ENCODE measurements at regions not wholly inside any gene's neighbourhood (a gene's known extent, or its start where the extent isn't known, plus 50 kb on each side); places are given as distances from the start of the nearest gene placed in this dataset.

DNA sequence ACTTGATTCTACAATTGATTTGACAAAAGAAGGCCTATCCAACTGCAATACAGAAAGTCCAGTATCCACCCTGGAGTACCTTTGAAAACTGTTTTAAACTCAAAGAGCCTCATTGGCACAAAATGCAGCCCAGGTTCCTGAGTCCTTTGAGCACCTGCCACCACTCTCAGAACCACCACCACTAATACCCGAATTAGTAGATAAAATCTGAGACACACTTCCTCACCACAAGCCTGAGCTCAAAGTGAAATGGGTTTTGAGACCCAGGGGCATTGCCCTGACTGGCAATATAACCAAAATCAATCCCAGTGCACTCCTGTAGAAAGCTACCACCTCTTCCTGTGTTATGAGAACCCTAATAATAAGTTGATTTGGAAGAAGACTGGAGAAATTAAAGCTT, 215.7 kb downstream of the CSNK2A3 start:
- no peak for DNase-seq (ENCODE audit: low spot score)

DNA sequence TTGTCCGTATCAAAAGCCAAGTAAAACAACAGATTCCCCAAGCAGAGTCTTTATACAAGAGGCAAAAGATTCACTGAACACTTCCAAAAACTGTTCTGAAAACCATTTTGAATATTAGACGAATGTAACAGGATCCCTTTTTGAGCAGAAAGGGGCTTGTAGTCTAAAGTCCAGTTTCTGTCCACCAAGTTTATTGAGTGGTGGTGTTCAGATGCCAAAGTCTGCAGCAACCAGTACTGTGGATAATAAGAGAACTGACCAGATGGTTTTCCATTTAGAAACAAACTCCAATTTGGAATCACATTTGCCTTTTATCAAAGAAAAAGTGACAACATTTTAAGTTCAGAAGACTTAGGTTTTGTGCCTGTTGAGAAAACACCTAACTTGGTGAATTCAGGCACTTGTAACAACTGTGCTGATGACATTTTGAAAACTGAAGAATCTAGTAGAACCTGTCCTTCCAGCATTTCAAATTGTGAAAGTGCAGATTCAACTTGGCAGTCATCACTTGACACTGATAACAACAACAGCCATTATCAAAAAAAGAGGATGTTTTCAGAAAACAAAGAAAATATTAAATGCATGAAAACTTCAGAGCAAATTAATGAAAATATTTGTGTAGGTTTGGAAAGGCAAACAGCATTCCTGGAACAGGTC, 217.1 kb downstream of the CSNK2A3 start:
- no peak for DNase-seq (ENCODE audit: low spot score)

DNA sequence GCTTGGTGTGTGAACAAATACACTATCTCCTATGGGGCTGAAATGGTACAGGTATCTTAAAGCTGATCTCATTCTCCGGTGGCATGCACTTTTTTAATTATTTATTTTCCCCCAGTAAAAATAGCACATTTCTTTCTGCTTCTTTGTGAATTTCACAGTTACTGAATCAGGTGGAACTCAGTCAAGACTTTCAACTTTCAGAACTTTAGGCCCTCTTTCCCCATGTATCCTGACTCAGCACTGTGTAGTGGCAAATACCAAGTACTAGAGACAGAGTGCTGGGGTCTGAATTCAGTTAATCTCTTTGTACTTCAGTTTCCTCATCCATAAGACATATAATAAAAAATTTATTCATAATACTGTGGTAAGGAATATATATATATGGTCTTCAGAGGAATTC, 223.9 kb downstream of the CSNK2A3 start:
- no peak for DNase-seq (ENCODE audit: low spot score)

DNA sequence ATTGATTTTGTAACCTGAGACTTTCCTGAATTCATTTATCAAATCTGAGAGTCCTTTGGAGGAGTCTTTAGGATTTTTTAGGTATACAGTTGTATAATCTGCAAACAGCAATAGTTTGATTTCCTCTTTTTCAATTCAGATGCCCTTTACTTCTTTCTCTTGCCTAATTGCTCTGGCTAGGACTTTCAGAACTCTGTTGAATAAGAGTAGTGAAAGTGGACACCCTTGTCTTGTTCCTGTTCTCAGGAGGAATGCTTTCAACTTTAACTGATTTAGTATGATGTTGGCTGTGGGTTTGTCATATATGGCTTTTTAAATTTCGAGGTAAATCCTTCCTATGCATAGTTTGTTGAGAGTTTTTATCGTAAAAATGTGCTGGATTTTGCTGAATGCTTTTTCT, 227.4 kb downstream of the CSNK2A3 start:
- no peak for DNase-seq (ENCODE audit: low spot score)

DNA sequence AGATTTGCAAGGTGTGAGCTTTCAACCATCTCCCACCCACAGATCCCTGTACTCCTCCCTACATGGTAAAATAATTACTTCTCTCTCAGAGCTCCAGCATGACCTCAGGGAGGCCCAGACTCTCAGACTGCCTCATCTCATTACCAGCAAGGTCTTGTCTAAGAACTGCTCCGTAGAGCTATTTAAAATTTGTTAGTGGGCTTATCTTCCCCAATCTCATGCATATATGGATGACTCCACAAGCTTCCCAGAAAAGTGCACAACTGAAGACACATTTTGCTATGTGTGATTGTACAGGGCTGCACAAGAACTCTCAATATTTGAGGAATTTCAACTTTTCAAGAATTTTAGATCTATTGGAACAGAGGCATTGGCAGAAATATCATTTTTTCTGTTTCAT, 230.3 kb downstream of the CSNK2A3 start:
- DNase-seq (ENCODE audit: low spot score): no peak

DNA sequence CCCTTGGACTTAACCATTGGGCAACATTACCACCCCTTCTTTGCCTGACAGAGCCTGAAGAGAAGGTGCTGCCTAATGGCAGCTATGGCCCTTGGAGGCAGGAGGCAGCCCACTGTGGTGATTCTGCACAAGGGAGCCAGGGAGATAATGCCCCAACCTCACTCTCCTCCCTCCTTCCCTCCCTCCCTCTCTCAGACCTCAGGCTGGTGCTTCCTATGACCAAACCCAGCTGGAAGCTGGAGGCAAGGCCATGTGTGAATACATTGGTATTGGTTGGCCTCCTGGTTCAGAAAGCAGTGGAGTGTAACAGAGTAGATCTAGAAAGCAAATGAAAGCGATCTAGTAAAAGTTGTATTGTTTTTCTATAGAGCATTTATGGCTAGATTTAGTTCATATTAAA, 233.1 kb downstream of the CSNK2A3 start:
- no peak for DNase-seq (ENCODE audit: low spot score)

DNA sequence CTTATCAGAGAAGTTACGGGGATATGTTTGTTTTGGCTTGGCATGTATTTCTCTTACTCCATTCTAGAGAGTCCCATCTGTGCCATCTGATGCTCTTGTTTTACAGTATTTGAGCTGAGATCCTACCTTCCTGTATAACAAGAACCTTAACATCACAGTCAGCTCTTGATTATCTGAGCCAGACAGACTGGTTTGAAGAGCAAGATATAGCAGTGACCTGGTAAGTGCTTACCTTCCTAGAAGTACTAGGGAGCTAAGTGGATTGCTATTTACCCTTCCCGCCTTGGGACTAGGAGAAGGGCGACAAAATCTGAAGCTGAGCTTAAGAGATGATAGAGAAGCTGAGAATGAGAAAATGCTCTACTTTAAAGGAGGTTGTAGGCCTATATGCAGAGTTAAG, 235.3 kb downstream of the CSNK2A3 start:
- no peak for DNase-seq (ENCODE audit: low spot score)

DNA sequence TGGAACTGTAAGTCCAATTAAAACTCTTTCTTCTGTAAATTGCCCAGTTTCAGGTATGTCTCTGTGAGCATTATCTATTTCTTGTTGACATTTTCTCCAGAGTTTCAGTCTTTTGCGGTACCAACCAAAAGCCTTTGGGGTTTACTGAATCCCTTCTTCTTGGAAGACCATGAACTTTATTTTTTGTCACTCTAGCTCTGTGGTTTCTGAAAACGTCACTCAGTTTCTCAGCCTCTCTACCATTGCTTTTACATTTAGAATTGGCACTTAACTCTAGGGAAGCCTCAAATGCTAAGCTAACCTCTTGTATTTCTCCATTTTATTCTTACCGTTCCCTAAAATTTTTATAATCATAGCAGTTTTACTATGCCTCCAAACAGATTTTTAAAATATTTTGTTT, 237.6 kb downstream of the CSNK2A3 start:
- no peak for DNase-seq (ENCODE audit: low spot score)

DNA sequence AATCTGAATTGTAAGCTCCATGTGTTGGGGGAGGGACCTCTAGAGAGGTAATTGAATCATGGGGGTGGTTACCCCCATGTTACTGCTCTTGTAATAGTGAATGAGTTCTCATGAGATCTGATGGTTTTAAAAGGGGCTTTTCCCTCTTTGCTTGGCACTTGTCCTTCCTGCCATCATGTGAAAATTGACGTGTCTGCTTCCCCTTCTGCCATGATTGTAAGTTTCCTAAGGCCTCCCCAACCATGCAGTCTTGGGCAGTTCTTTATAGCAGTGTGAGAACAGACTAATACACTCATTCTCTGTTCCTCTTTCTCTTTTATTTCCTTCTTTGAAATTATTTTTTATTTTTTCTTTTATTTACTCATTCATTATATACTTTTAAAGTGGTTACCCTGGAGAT, 239.4 kb downstream of the CSNK2A3 start:
- DNase-seq (ENCODE audit: low spot score): no peak

DNA sequence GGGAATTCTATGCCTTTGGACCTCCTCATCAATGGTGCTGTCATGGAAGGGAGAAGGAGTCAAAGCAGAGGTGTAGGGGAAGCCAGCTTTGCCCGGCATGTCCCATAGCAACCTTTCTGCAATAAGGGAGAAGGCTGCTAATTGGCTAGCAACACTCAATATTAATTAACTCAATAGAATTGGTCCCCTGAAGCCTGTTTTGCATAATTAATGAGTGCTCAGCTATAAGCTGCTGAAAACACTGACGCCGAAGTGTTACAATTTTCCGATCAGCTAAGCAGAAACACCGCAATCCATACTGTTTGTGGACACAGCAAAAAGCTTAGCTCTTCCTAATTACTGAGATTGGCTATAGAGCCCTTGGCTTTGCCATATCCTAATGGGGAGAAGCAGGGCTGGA, 245.0 kb downstream of the CSNK2A3 start:
- DNase-seq (ENCODE audit: low spot score): no peak

DNA sequence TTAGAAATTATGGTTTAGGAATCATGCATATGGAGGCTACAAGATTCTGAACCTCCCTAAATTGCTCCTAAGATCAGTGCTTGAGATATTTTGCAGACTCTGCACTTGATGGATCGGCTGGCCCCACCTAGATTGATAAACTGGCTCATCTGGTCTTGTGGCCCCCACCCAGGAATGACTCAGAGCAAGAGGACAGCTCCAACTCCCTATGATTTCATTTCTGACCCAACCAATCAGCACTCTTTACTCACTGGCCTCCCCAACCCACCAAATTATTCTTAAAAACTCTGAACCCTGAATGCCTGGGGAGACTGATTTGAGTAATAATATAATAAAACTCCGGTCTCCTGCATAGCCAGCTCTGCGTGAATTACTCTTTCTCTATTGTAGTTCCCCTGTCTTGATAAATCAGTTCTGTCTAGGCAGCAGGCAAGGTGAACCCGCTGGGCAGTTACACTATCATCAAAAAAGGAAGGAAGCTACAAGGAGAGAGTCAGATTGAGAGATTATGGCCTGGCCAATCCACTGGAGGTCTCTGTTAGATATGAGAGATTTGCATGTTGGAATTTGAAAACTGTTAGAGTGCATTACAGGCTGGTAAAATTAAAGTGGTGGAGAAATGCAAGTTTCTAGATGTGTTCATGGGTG, 245.8 kb downstream of the CSNK2A3 start:
- no peak for DNase-seq (ENCODE audit: low spot score)

DNA sequence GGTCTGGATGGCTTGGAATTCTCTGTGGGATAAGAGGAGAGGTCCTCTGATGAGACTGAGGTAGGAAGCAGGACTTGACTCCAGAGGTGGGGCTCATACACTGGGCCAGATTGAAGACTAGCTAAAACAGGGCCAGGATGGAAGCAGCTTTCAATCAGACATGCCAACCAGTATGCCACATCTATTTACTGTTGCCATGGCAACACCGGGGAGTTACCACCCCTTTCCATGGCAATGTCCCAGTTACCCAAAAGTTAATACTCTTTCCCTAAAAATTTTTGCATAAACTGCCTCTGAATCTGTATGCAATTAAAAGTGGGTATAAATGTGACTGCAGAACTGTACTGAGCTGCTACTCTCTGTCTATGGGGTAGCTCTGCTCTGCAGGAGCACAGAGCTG, 247.5 kb upstream of the ZBED5 start:
- DNase-seq (ENCODE audit: low spot score): no peak

DNA sequence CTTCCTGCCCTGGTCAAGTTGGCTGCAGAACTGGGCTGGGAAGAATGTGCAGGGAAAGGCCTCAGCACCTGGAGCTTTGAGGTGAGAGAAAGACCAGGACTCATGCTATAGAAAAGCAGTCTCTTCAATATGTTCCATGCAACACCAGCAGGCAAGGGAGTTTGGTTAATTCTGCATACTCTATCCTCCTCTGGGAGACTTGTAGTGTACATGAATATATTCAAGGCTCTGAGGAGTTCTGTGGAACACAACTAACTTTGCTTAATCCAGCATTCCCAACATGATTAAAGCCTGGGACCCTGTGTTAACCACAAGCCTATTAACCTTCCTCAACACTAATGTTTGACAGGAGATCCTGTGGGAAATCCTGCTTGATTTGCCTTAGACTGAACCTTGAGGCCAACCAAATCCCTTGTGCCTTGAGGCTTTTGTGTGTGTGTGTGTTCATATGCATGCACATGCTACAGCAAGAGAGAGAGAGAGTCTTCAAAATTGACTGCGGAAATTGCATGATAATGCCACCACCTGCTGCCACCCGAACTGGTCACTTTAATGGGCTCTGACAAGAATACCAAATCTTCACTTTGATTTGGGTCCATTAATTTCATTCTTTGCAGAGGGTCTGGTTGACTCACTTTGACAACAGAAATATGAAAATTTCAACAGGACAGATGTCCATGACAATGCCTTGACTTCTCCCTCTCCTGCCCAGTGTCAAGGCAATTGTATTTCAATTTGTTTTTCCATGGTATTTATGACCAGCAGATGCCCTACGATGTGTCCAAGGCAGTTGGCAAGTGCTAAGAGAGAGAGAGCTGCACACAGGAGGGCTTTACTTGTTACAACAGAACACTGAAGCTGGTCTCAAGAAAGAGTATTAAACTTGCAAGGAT, 238.2 kb upstream of the ZBED5 start:
- no peak for DNase-seq (ENCODE audit: low spot score)

DNA sequence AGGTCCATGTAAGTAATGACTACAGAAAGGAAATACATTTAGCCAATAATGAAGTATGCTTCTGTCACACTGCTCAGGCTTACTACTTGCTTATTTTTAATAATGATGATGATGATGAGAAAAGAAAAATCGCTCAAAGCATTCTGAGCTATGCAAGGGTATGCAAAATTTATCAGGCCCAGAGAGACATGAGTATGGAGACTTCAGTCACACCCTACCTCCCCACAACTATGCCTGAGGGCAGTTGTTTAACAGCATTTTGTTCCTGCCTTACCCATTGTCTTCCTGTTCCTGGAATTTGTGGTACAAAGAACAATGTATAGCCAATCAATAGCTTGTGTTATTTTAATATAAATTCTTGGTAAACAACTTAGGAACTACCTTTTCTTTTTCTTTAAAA, 232.6 kb upstream of the ZBED5 start:
- DNase-seq (ENCODE audit: low spot score): no peak

DNA sequence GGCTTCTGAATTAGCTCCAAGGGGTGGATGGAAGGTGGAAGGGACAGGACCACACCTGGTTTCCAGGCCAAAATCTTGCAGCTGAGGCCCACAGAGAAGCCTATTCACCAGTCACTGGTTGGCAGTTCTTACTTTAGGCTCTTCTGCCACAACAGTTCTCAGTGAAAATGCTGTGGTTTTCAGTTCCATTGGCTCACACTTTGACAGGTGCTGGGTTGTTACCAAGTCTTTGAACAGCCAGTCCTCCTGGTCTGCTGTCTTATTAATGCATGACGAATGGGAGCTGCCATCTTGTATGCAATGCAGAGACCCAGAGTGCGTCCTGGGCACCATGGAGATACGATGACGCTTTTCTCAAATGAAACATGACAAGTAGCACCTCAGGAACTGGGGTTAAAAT, 232.0 kb upstream of the ZBED5 start:
- no peak for DNase-seq (ENCODE audit: low spot score)

DNA sequence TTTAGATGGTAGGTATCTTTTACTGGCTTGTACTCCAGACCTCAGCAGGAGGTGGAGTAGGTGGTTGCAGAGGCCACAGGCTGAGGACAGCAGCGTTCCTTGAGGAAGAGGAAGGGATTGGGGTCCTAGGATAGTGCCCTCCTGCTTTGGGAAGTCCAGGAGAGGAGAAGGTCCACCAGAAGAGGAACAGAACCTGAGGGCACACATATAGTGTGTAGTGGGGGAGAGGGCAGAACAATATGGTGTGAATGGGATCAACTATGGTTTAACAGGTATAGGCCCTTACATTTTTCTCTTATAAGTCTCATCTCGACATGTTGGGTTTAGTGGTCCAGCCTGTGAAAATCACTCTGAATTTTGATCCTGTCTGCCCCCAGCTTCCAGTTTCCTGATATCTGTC, 229.1 kb upstream of the ZBED5 start:
- no peak for DNase-seq (ENCODE audit: low spot score)

DNA sequence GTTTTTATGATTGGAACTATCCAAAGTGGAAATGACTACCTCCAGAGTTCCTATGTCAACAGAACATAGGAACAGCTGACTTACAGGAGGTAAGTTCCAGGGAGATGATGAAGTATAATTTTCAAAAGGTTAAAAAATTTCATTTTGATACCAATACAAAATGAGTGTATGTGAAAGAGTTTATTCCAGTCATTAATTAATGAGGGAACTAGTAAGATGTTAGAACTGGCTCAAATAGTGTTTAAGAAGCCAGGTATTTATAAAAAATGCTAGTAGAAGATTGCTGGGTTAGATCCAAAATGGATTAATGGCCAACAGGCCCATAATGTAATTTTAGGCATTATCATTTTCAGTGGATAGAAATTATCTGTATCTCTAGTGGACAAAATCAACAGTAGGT, 227.7 kb upstream of the ZBED5 start:
- DNase-seq (ENCODE audit: low spot score): no peak

DNA sequence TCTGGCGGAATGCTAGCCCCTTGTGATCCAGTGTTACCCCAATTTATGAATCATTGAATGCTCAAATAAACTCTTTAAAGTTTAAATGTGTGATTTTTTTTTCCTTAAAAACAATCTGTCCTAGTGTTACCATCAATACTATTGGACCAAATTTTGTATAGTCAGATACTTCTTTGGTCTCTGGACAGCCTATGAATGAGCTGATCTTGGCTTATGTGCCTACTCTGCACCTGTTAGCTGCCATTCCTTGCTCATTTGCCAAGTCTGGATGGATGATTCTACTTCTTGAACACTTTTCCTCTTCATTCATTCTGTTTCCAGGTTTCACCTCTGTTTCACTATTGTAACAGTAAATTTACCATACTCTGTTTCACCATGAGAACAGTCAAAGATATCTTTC, 226.5 kb upstream of the ZBED5 start:
- no peak for DNase-seq (ENCODE audit: low spot score)

DNA sequence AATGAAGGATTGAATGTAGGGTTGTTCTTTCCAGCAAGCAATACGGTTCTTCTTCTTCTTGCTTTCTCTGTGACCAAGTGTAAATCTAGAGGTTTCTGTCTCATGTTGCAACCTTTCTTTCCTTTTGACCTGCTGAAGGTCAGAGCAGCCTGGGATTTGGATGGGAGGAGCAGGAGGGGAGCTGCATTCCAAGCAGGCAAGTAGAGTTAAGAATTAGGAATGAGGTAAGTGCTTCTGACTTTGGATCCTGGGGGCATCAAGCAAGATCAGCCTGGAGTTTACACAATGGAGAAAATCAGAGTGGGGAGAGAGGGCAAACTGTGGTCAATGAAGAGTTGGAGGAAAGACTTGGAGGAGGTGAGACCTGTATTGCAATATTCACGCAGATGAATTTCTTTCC, 225.6 kb upstream of the ZBED5 start:
- no peak for DNase-seq (ENCODE audit: low spot score)

DNA sequence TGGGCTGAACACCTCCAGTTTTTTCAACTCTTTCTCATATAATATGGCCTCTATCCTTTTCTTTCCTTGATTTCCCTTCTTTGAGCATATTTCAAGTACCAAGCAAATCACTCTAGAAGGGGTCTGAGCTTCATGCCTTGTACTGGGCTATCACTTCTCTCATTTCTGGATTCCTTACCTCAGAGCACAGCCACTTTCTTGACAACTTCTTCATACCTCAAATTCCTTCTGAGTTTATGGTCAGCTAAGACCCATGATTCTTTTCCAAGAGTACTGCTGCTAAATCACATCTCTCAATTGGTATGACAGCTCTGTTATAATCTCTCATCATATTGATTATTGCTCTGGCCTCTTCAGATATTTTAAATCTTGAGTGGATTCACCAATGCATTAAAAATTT, 224.8 kb upstream of the ZBED5 start:
- no peak for DNase-seq (ENCODE audit: low spot score)

DNA sequence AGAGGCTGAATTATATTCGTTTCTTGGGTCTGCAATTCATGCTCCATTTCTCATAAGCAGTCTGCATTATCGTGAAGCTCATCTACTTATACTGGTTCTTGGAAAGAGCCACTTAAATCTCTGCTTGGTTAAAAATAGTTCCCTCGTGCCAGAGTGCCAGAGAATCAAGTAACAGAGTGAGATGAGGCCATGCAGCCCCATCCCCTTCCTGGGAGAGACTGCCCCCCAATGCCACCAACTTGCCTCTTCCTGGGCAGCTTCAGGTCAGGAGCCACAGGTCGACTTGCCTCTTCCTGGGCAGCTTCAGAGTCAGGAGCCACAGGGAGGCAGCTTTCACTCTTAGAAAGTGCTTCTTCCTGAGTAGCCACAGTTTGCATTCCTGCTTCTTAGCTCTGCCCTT, 223.9 kb upstream of the ZBED5 start:
- DNase-seq (ENCODE audit: low spot score): no peak

DNA sequence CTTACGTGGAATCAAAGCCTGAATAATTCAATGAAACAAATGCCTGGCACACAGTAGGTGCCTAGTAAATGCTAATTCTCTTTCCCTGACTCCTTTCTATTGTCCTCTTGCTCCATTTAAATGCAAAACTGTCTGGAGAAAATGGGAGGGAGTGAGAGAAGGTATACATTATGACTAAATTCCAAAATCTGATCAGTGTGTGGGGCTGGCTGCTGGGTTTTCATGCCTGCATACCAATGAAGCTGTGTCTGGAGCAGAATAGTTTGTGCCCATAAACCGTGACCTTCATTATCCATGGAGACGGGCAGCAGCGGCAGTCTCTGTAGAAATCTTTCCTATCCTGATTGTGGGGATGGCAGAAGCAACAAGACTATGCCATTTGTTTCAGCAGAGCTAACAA, 223.4 kb upstream of the ZBED5 start:
- no peak for DNase-seq (ENCODE audit: low spot score)

DNA sequence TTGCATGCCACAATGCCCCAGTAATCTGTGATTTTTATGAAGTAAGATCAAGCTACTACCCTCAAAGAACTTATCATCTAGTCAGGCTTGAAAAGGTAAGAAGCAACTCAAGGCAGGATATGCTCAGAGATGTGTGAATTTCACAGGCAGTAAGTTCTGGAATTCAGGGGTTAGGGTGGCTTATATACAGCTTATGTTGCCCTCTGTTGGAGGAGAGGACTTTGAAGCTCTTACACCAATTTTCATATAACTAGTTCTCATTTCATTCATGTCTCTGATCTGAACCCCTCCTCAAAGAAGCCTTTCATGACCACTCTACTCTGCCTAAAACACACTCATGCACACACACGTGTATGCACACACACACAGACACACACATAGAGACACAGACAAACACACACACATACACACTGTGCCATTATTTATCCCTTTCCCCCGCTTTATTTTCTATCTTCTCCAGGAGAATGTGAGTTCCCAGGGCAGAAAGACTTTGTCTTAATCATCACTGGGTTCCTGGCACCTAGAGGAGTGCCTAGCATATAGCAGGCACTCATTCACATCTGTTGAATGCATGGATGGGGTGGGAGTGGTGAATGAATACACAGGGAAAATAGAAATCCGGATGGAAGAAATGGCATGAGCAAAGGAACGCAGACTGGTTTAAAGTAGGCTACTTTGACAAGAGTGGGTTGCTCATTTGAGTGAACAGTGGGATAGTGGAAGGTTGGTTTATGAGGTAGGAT, 220.7 kb upstream of the ZBED5 start:
- peak; percentile 26 for DNase-seq (ENCODE audit: low spot score)
